Kidney (tissue), 13 donors: ENCODE measurements at regions not wholly inside any gene's neighbourhood (a gene's known extent, or its start where the extent isn't known, plus 50 kb on each side); places are given as distances from the start of the nearest gene placed in this dataset.

ENCODE experiments used
- DNase-seq, 5 donors: peaks; one replicate each; pipeline ENCODE4 v3.0.0-alpha.2; 2013 to 2020
- FAIRE-seq: peaks from 2 replicates; lab custom pipeline; 2012; peaks lifted over from hg19 to GRCh38; lab: Jason Lieb, UNC
- H3K27ac ChIP-seq, 2 donors: one replicate each; pipeline ENCODE4 v1.7.0; 2013; ENCODE audit warnings: low read depth in 2 of 2, low read length in 2 of 2, inconsistent platforms in 1 of 2
- H3K27me3 ChIP-seq: one replicate; pipeline ENCODE4 v1.7.1; 2013; ENCODE audit warnings: low read length, inconsistent platforms; ENCODE audit not compliant: control insufficient read depth, insufficient read depth
- H3K36me3 ChIP-seq, 3 donors: one replicate each; pipeline versions ENCODE4 v1.7.0 to v1.7.1; 2013; ENCODE audit warnings: low read length in 3 of 3, control low read depth in 1 of 3, inconsistent platforms in 1 of 3; ENCODE audit not compliant: insufficient read depth in 3 of 3, control insufficient read depth in 2 of 3
- H3K4me1 ChIP-seq, 3 donors: one replicate each; pipeline versions ENCODE4 v1.7.0 to v1.7.1; 2013; ENCODE audit warnings: low read length in 3 of 3, inconsistent platforms in 1 of 3, low read depth in 1 of 3; ENCODE audit not compliant: control insufficient read depth in 2 of 3, insufficient read depth in 2 of 3
- H3K4me3 ChIP-seq, 3 donors: one replicate each; pipeline versions ENCODE4 v1.7.0 to v1.8.1; 2013; ENCODE audit warnings: low read length in 3 of 3, control low read depth in 1 of 3, inconsistent platforms in 1 of 3
- H3K9ac ChIP-seq, 3 donors: one replicate each; pipeline versions ENCODE4 v1.7.0 to v1.7.1; 2013; ENCODE audit warnings: low read length in 3 of 3, control low read depth in 1 of 3, inconsistent platforms in 1 of 3
- H3K9me3 ChIP-seq, 3 donors: one replicate each; pipeline versions ENCODE4 v1.7.0 to v1.7.1; 2013; ENCODE audit warnings: low read length in 3 of 3, control low read depth in 1 of 3, inconsistent platforms in 1 of 3; ENCODE audit not compliant: control insufficient read depth in 2 of 3, insufficient read depth in 1 of 3
- CTCF ChIP-seq: IDR thresholded peaks from 3 replicates; pipeline ENCODE4 v1.5.1; 2012; ENCODE audit warnings: mild to moderate bottlenecking, moderate library complexity, borderline replicate concordance; ENCODE audit not compliant: insufficient read depth; ENCODE audit errors: extremely low read depth
- intact Hi-C: fragments of 100-400 bp; cut with DNase I; formaldehyde crosslinking; loops from one replicate; pipeline ENCODE4 v1.11.1; 2022
- donor health status: control.
- donor health status: control.
- donor health status: control.
- donor health status: control.
- donor health status: control.
- donor health status: DM: yes; HTN: yes; CAD: no.
- donor health status: Normal renal cell carcinoma (clear cell type).

GRCh38 chr9:91131433-91131839 lies 230.3 kb downstream of the AUH start:
- Histone ChIP-seq H3K9ac (no peak overlapping the region), H3K27ac (no peak overlapping the region), H3K27me3 (no peaks in the 10 kb centered on the region), H3K4me1 (no peaks in the 10 kb centered on the region), H3K9me3 (no peaks in the 10 kb centered on the region), H3K36me3 (no peaks in the 10 kb centered on the region), H3K4me3 (no peak overlapping the region)
- intact Hi-C loops = no loop called here
- no peak for DNase-seq
- TF ChIP-seq CTCF = no peak
- no peak for FAIRE-seq

GRCh38 chr9:91132576-91133073 lies 229.1 kb downstream of the AUH start:
- no peak overlapping the region for H3K9ac ChIP-seq
- H3K27ac ChIP-seq = no peak overlapping the region
- H3K4me3 ChIP-seq = no peak overlapping the region
- H3K36me3 ChIP-seq = no peaks in the 10 kb centered on the region
- H3K9me3 ChIP-seq = no peaks in the 10 kb centered on the region
- intact Hi-C loops = no loop called here
- no peaks in the 10 kb centered on the region for H3K4me1 ChIP-seq
- no peak for DNase-seq
- TF ChIP-seq CTCF = no peak
- no peaks in the 10 kb centered on the region for H3K27me3 ChIP-seq
- FAIRE-seq = no peak

GRCh38 chr9:91134608-91135007 lies 227.1 kb downstream of the AUH start:
- Histone ChIP-seq H3K4me3 (no peak overlapping the region), H3K27ac (no peak overlapping the region), H3K36me3 (no peaks in the 10 kb centered on the region), H3K9ac (no peak overlapping the region), H3K9me3 (no peaks in the 10 kb centered on the region), H3K27me3 (no peaks in the 10 kb centered on the region), H3K4me1 (no peaks in the 10 kb centered on the region)
- TF ChIP-seq CTCF = no peak
- intact Hi-C loops = no loop called here
- no peak for FAIRE-seq
- no peak for DNase-seq

GRCh38 chr9:91137391-91137790 lies 224.3 kb downstream of the AUH start:
- TF ChIP-seq CTCF = no peak
- no peaks in the 10 kb centered on the region for H3K9me3 ChIP-seq
- H3K4me3 ChIP-seq = no peak overlapping the region
- H3K9ac ChIP-seq = no peak overlapping the region
- no peaks in the 10 kb centered on the region for H3K27me3 ChIP-seq
- no peaks in the 10 kb centered on the region for H3K4me1 ChIP-seq
- DNase-seq (no peak), FAIRE-seq (no peak)
- no peaks in the 10 kb centered on the region for H3K36me3 ChIP-seq
- H3K27ac ChIP-seq = no peak overlapping the region
- intact Hi-C loops = no loop called here
